Mesothelial cell of epicardium (in vitro differentiated cells): ENCODE measurements at regions not wholly inside any gene's neighbourhood (a gene's known extent, or its start where the extent isn't known, plus 50 kb on each side); places are given as distances from the start of the nearest gene placed in this dataset.

Experiments used
- DNase-seq, 2 experiments: peaks; one replicate each; pipeline ENCODE4 v3.0.0; 2021; ENCODE audit warnings: low spot score in 2 of 2; ENCODE audit not compliant: unreplicated experiment in 2 of 2
- H3K27ac Mint-ChIP-seq: 2 replicates; pipeline ENCODE4 v1.8.0; 2021; ENCODE audit warnings: mixed read lengths
- H3K27me3 Mint-ChIP-seq: 2 replicates; pipeline ENCODE4 v1.8.0; 2021; ENCODE audit warnings: low read depth, mixed read lengths
- H3K36me3 Mint-ChIP-seq: 2 replicates; pipeline ENCODE4 v1.8.0; 2021; ENCODE audit warnings: mixed read lengths
- H3K4me1 Mint-ChIP-seq: 2 replicates; pipeline ENCODE4 v1.8.0; 2021; ENCODE audit warnings: mixed read lengths
- H3K4me3 Mint-ChIP-seq: 2 replicates; pipeline ENCODE4 v1.8.0; 2021; ENCODE audit warnings: mild to moderate bottlenecking, moderate library complexity, mixed read lengths
- H3K9me3 Mint-ChIP-seq: 2 replicates; pipeline ENCODE4 v1.8.0; 2021; ENCODE audit warnings: mixed read lengths
- TF ChIP-seq, protein P1 (sequence below): fragments of 200-600 bp; sonication (generic); IDR thresholded peaks from one replicate; pipeline ENCODE4 v1.5.0; 2021; ENCODE audit warnings: antibody characterized with exemption; ENCODE audit not compliant: unreplicated experiment

DNA sequence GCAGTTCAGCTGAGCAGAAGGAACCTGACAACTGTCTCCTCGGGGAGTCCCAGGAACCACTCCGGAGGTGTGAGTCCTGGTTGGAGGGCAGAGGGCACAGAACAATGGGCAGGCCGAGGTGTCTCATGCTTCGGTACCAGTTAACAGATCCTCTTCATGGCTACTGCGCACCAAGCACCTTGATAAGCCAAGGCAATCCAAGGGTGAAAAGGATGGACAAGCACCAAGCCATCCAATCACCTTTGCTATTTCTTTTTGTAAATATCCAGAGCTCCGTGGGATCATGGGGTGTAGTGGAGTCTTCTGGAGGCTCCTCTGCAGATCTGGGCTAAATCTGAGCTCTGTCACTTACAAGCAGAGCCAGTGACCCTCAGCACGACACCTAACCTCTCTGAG lies 233.5 kb downstream of the WDR11 start:
- Mint-ChIP-seq H3K4me3 (no peak overlapping the region), H3K27ac (no peak overlapping the region), H3K27me3 (peaks cover 8% of the 10 kb centered on the region), H3K4me1 (peaks cover 47% of the 10 kb centered on the region), H3K9me3 (no peaks in the 10 kb centered on the region), H3K36me3 (no peaks in the 10 kb centered on the region)
- no peak for DNase-seq
- TF ChIP-seq, protein P1, sequence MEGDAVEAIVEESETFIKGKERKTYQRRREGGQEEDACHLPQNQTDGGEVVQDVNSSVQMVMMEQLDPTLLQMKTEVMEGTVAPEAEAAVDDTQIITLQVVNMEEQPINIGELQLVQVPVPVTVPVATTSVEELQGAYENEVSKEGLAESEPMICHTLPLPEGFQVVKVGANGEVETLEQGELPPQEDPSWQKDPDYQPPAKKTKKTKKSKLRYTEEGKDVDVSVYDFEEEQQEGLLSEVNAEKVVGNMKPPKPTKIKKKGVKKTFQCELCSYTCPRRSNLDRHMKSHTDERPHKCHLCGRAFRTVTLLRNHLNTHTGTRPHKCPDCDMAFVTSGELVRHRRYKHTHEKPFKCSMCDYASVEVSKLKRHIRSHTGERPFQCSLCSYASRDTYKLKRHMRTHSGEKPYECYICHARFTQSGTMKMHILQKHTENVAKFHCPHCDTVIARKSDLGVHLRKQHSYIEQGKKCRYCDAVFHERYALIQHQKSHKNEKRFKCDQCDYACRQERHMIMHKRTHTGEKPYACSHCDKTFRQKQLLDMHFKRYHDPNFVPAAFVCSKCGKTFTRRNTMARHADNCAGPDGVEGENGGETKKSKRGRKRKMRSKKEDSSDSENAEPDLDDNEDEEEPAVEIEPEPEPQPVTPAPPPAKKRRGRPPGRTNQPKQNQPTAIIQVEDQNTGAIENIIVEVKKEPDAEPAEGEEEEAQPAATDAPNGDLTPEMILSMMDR = no peak

DNA sequence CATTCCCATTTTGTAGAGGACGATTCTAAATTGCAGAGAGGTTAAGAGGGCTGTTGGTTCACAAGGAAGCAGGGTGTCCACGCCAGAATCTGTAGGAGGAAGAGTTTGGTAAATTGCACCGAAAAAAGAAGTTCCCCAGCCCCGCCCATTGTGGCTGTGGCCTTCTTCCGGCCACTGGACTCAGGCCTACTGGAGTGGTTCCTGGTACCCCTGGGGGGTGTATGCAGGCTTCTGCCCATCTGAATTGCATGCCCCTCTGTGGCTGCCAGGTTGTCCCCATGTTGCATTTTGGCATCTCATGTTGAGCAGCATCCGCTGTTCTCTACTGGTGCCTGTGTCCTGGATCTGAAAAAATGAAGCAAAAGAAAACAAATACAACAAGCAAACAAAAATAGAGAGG lies 234.2 kb downstream of the WDR11 start:
- H3K4me3 Mint-ChIP-seq = no peak overlapping the region
- no peak overlapping the region for H3K27ac Mint-ChIP-seq
- TF ChIP-seq, protein P1 = no peak
- no peaks in the 10 kb centered on the region for H3K36me3 Mint-ChIP-seq
- peaks cover 8% of the 10 kb centered on the region for H3K27me3 Mint-ChIP-seq
- DNase-seq = no peak
- no peaks in the 10 kb centered on the region for H3K9me3 Mint-ChIP-seq
- H3K4me1 Mint-ChIP-seq = peaks cover 40% of the 10 kb centered on the region

DNA sequence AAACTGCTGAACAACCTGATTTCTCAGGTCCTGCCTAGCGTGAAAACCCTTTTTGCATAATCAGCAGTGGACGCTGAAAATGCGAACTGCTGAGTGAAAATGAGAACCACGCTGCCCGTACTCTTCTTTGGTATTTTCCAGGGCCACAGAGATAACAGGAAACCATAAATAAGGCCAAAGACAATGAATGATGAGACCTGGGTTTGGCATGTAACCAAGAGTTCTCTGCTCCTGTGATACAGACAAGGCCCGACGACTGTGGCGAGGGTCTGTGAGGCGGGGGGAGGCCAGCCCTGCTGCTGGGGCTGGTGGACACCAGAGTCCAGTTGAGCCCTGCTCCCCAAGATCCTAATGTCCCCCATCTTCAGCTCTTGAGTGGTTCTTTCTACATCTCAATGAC lies 236.0 kb downstream of the WDR11 start:
- Mint-ChIP-seq H3K4me1 (peaks cover 35% of the 10 kb centered on the region), H3K9me3 (peaks cover 8% of the 10 kb centered on the region), H3K36me3 (peaks cover 2% of the 10 kb centered on the region), H3K27ac (no peak overlapping the region), H3K27me3 (peaks cover 8% of the 10 kb centered on the region), H3K4me3 (no peak overlapping the region)
- TF ChIP-seq, protein P1 = no peak
- no peak for DNase-seq

DNA sequence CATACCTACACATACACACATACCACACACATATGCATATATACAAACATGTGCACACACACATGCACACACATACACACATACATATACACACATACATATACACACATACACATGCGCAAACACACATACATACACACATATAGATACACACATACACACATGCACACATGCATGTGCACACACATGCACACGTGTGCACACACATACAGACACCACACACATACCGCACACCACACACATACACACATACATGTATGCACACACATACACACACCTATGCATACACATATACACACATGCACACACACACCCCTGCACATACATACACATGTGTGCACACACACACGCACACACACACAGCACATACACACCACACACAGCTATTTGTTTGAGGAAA lies 236.5 kb downstream of the WDR11 start:
- peaks cover 8% of the 10 kb centered on the region for H3K27me3 Mint-ChIP-seq
- TF ChIP-seq, protein P1 = no peak
- DNase-seq = no peak
- H3K36me3 Mint-ChIP-seq = peaks cover 2% of the 10 kb centered on the region
- H3K27ac Mint-ChIP-seq = no peak overlapping the region
- peaks cover 8% of the 10 kb centered on the region for H3K9me3 Mint-ChIP-seq
- H3K4me1 Mint-ChIP-seq = peaks cover 40% of the 10 kb centered on the region
- H3K4me3 Mint-ChIP-seq = no peak overlapping the region

DNA sequence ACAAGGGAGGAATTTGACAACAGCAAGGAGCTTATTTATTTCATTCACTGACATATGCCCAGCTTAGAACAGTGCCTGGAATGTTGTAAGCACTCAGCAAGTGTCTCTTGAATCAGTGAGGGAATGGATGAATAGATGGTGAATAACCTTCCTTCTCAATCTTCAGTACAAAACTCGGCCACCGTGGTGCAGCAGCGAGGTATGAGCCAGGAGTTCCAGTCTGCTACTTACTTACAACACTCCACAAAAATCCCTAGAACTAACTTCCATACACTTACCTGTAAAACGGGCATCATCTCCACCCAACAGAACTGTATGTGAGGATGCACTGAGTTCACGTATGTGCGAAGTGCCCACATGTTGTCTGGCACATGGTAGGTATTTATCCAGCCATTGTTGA lies 237.4 kb downstream of the WDR11 start:
- Mint-ChIP-seq H3K9me3 (peaks cover 8% of the 10 kb centered on the region), H3K36me3 (peaks cover 2% of the 10 kb centered on the region), H3K4me3 (no peak overlapping the region), H3K27me3 (peaks cover 8% of the 10 kb centered on the region), H3K4me1 (peaks cover 35% of the 10 kb centered on the region), H3K27ac (no peak overlapping the region)
- no peak for DNase-seq
- TF ChIP-seq, protein P1 = no peak

DNA sequence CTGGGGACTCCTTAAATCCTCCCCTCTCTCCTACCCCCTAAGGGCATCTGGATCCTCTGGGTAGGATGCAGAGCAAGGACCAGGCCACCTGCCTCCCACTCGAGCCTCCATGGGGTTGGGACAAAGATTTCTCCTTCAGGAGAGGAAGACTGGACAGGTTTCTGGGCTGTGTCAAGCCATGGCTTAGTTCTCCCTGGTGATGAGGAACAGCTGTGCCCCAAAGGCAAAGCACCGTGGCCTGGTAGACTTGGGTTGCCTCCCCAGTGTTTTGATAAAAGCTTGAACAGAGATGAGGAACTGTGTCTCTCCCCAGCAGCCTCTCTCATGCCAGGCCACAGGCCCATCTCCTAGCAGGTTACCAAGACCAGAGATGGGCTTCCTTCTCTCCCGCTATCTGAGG lies 238.3 kb downstream of the WDR11 start:
- Mint-ChIP-seq H3K9me3 (peaks cover 8% of the 10 kb centered on the region), H3K4me1 (peaks cover 35% of the 10 kb centered on the region), H3K36me3 (peaks cover 2% of the 10 kb centered on the region), H3K4me3 (no peak overlapping the region), H3K27me3 (peaks cover 8% of the 10 kb centered on the region), H3K27ac (no peak overlapping the region)
- no peak for DNase-seq
- TF ChIP-seq, protein P1 = no peak
